Motor neuron (in vitro differentiated cells): ENCODE measurements at regions not wholly inside any gene's neighbourhood (a gene's known extent, or its start where the extent isn't known, plus 50 kb on each side); places are given as distances from the start of the nearest gene placed in this dataset.

Experiments
- ATAC-seq, 8 experiments: fragments of 200-7000 bp; cut with Tn5 transposase; replicated peaks in 6 of 8; 2 replicates each; pipeline ENCODE4 v1.8.0; 2021; ENCODE audit warnings: mild to moderate bottlenecking in 8 of 8, moderate library complexity in 8 of 8
- H3K27ac ChIP-seq, 2 donors: fragments of 250-450 bp; sonication (Bioruptor Pico); 2 replicates each; pipeline ENCODE4 v1.9.0; 2021; ENCODE audit warnings: antibody characterized with exemption in 2 of 2, mild to moderate bottlenecking in 2 of 2, moderate library complexity in 1 of 2
- H3K4me1 ChIP-seq, 2 donors: fragments of 250-450 bp; sonication (Bioruptor Pico); replicated peaks in 1 of 2; 2 replicates each; pipeline ENCODE4 v1.6.1; 2021; ENCODE audit warnings: antibody characterized with exemption in 2 of 2, mild to moderate bottlenecking in 2 of 2, moderate library complexity in 1 of 2
- H3K4me3 ChIP-seq, 5 donors: fragments of 250-450 bp; sonication (Bioruptor Pico); 2 replicates each; pipeline ENCODE4 v1.9.0; 2021; ENCODE audit warnings: antibody characterized with exemption in 5 of 5, mild to moderate bottlenecking in 5 of 5, moderate library complexity in 4 of 5
- WGBS, 10 experiments: fragments of 450-650 bp; shearing (Covaris generic); methylation state at CpG; one replicate each; pipeline ENCODE4 v1.0.0; 2022; 5-methylcytosine and 5-hydroxymethylcytosine counted together
- in situ Hi-C, 9 experiments: fragments of 400-800 bp; cut with MboI; loops; one replicate each; pipeline ENCODE4 v1.15.0; 2021; ENCODE audit warnings: low sequenced_read_pairs in 9 of 9, low pct_unique_long_range_greater_than_20kb in 2 of 9; ENCODE audit not compliant: unreplicated experiment in 9 of 9

GRCh38 chr1:18045621-18046020 is 62.0 kb upstream of the IGSF21 start:
- ATAC-seq: peak in 5 of 8 experiments; percentile 23 to 82 (median 77)
- Histone ChIP-seq H3K27ac (no peak overlapping the region), H3K4me1 (peaks cover 0 to 4% of the 10 kb centered on the region in 2 donors), H3K4me3 (no peak overlapping the region)
- in situ Hi-C loops: no loop called here
- WGBS, 10 experiments: 10 to 71% (median 50%) methylated on average over 1 to 8 of the region's 8 CpGs; no CpG with 5 or more reads in 1 of the 10 experiments

- H3K27ac ChIP-seq: no peak overlapping the region
- H3K4me3 ChIP-seq: no peak overlapping the region
- in situ Hi-C loops: no loop called here
- ATAC-seq: no peak
- 20 to 86% (median 56%) methylated on average over 1 to 3 of the region's 3 CpGs; no CpG with 5 or more reads in 4 of the 10 experiments for WGBS, 10 experiments
- peaks cover 0 to 4% of the 10 kb centered on the region in 2 donors for H3K4me1 ChIP-seq
Observed at GRCh38 chr1:18047122-18047521, 60.5 kb upstream of the IGSF21 start.

- in situ Hi-C loops: no loop called here
Observed at GRCh38 chr1:18049228-18049627, 58.4 kb upstream of the IGSF21 start.

GRCh38 chr1:18052671-18053070 is 54.9 kb upstream of the IGSF21 start:
- WGBS, 10 experiments: 13 to 87% (median 69%) methylated on average over 1 to 8 of the region's 8 CpGs
- peaks cover 12 to 20% of the 10 kb centered on the region in 2 donors for H3K4me1 ChIP-seq
- H3K4me3 ChIP-seq: no peak overlapping the region
- in situ Hi-C loops: no loop called here
- ATAC-seq: peak in 1 of 8 experiments; percentile 58
- no peak overlapping the region for H3K27ac ChIP-seq

More at GRCh38 chr1:18049228-18049627, 58.4 kb upstream of the IGSF21 start:
- WGBS, 10 experiments: 29 to 86% (median 86%) methylated on average over 1 of the region's 1 CpG; no CpG with 5 or more reads in 7 of the 10 experiments
- peaks cover 9 to 11% of the 10 kb centered on the region in 2 donors for H3K4me1 ChIP-seq
- H3K27ac ChIP-seq: no peak overlapping the region
- H3K4me3 ChIP-seq: no peak overlapping the region
- ATAC-seq: no peak

GRCh38 chr1:18055156-18055555 is 52.4 kb upstream of the IGSF21 start:
- Histone ChIP-seq H3K27ac (no peak overlapping the region), H3K4me1 (peaks cover 21 to 28% of the 10 kb centered on the region in 2 donors), H3K4me3 (no peak overlapping the region)
- in situ Hi-C loops: no loop called here
- 12 to 80% (median 55%) methylated on average over 6 to 14 of the region's 14 CpGs for WGBS, 10 experiments
- peak in 1 of 8 experiments; percentile 21 for ATAC-seq

- ATAC-seq: peak in 2 of 8 experiments; percentile 37 to 69
- Histone ChIP-seq H3K4me1 (peaks cover 21 to 28% of the 10 kb centered on the region in 2 donors), H3K27ac (no peak overlapping the region), H3K4me3 (no peak overlapping the region)
- in situ Hi-C loops: no loop called here
- WGBS, 10 experiments: 0 to 100% (median 92%) methylated on average over 1 of the region's 1 CpG; no CpG with 5 or more reads in 4 of the 10 experiments
Observed at GRCh38 chr1:18056545-18056944, 51.1 kb upstream of the IGSF21 start.

GRCh38 chr1:18057623-18058022 is 50.0 kb upstream of the IGSF21 start:
- Histone ChIP-seq H3K4me3 (no peak overlapping the region), H3K27ac (no peak overlapping the region), H3K4me1 (peaks cover 21 to 25% of the 10 kb centered on the region in 2 donors)
- 26 to 92% (median 73%) methylated on average over 2 to 5 of the region's 5 CpGs; no CpG with 5 or more reads in 4 of the 10 experiments for WGBS, 10 experiments
- in situ Hi-C loops: no loop called here
- ATAC-seq: no peak
